Endothelial cell of umbilical vein (primary cell): ENCODE measurements at regions not wholly inside any gene's neighbourhood (a gene's known extent, or its start where the extent isn't known, plus 50 kb on each side); places are given as distances from the start of the nearest gene placed in this dataset.

Source experiments
- BruUV-seq: library from RNA; stranded (reverse); fragments of 400-500 nt; replicated peaks from 2 replicates; lab custom pipeline; 2021; lab: Mats Ljungman, UMichigan
- CTCF ChIA-PET: fragments of 300-600, 350-600 bp; sonication (Branson Sonifier 250); formaldehyde crosslinking; loops from one replicate; lab custom pipeline; 2021; ENCODE audit warnings: antibody characterized with exemption, inconsistent platforms; lab: Charles Lee
- POLR2A ChIA-PET: fragments of 300-600, 350-600 bp; sonication (Branson Sonifier 250); formaldehyde crosslinking; loops from one replicate; lab custom pipeline; 2021; ENCODE audit warnings: antibody characterized with exemption, inconsistent platforms; lab: Charles Lee
- DNase-seq: peaks from one replicate; pipeline ENCODE4 v3.0.0-alpha.2; 2011; ENCODE audit warnings: low read depth, low spot score
- FAIRE-seq: peaks from 2 replicates; lab custom pipeline; 2011; peaks lifted over from hg19 to GRCh38; lab: Jason Lieb, UNC
- H2AFZ ChIP-seq: 2 replicates; pipeline ENCODE4 v1.6.0; 2012; ENCODE audit warnings: low read depth, low read length, control low read depth, inconsistent platforms
- H3K27ac ChIP-seq: 2 replicates; pipeline ENCODE4 v1.5.1; 2011; ENCODE audit warnings: low read depth, mild to moderate bottlenecking, control low read depth, low read length, moderate library complexity; ENCODE audit not compliant: insufficient read depth
- H3K27me3 ChIP-seq, 2 experiments: 2 replicates each; pipeline versions ENCODE4 v1.6.0 to v1.6.1; 2011; ENCODE audit warnings: low read length in 2 of 2, mixed read lengths in 1 of 2; ENCODE audit not compliant: control insufficient read depth in 2 of 2, insufficient read depth in 2 of 2
- H3K36me3 ChIP-seq, 2 experiments: 2 replicates in 1 of 2; 3 replicates in 1 of 2; pipeline ENCODE4 v1.5.1; 2011; ENCODE audit warnings: low read length in 2 of 2, mild to moderate bottlenecking in 1 of 2, moderate library complexity in 1 of 2; ENCODE audit not compliant: control insufficient read depth in 2 of 2, insufficient read depth in 2 of 2; ENCODE audit errors: extremely low read depth in 1 of 2
- H3K4me1 ChIP-seq: 3 replicates; pipeline ENCODE4 v1.5.1; 2011; ENCODE audit warnings: mild to moderate bottlenecking, low read length; ENCODE audit not compliant: control insufficient read depth, insufficient read depth; ENCODE audit errors: extremely low read depth
- H3K4me2 ChIP-seq: 2 replicates; pipeline ENCODE4 v1.6.1; 2011; ENCODE audit warnings: low read length, control low read depth, mixed read lengths; ENCODE audit not compliant: insufficient read depth
- H3K4me3 ChIP-seq, 3 experiments: fragments of 200-600 bp in 1 of 3; sonication (generic), shearing (Covaris generic) in 1 of 3; replicated peaks in 1 of 3; 2 replicates each; pipeline ENCODE4 v1.5.1; 2011 to 2016; ENCODE audit warnings: control low read depth in 3 of 3, low read length in 3 of 3, mild to moderate bottlenecking in 2 of 3, inconsistent platforms in 1 of 3, low read depth in 1 of 3, moderate library complexity in 1 of 3; ENCODE audit not compliant: insufficient read depth in 1 of 3
- H3K79me2 ChIP-seq: 2 replicates; pipeline ENCODE4 v1.6.0; 2012; ENCODE audit warnings: low read length, inconsistent platforms; ENCODE audit not compliant: control insufficient read depth, insufficient read depth
- H3K9ac ChIP-seq: replicated peaks from 2 replicates; pipeline ENCODE3; 2011; ENCODE audit warnings: low read length, control low read depth; ENCODE audit not compliant: insufficient read depth; ENCODE audit errors: extremely low read depth
- H3K9me1 ChIP-seq: replicated peaks from 3 replicates; pipeline ENCODE4 v1.6.0; 2011; ENCODE audit warnings: mild to moderate bottlenecking, low read length; ENCODE audit not compliant: control insufficient read depth, insufficient read depth; ENCODE audit errors: extremely low read depth
- H3K9me3 ChIP-seq: replicated peaks from 2 replicates; pipeline ENCODE4 v1.5.1; 2012; ENCODE audit warnings: low read length, inconsistent platforms; ENCODE audit not compliant: control insufficient read depth, insufficient read depth
- H4K20me1 ChIP-seq: replicated peaks from 2 replicates; pipeline ENCODE3; 2011; ENCODE audit warnings: mild to moderate bottlenecking, low read length; ENCODE audit not compliant: control insufficient read depth, insufficient read depth; ENCODE audit errors: extremely low read depth
- CTCF ChIP-seq, 2 donors: IDR thresholded peaks; 1 replicate in 1 of 2; 2 replicates in 1 of 2; pipeline ENCODE4 v1.5.1; 2011; ENCODE audit warnings: low read length in 2 of 2, mild to moderate bottlenecking in 2 of 2, moderate library complexity in 2 of 2, control low read depth in 1 of 2, inconsistent platforms in 1 of 2, low read depth in 1 of 2; ENCODE audit not compliant: insufficient read depth in 1 of 2; ENCODE audit errors: extremely low read depth in 1 of 2
- EZH2 ChIP-seq: IDR thresholded peaks from 2 replicates; pipeline ENCODE4 v1.6.1; 2012; ENCODE audit warnings: borderline replicate concordance, low read depth, mild to moderate bottlenecking, moderate library complexity, low read length, inconsistent platforms; ENCODE audit not compliant: severe bottlenecking
- GATA2 ChIP-seq: IDR thresholded peaks from 2 replicates; pipeline ENCODE4 v1.7.0; 2011; ENCODE audit warnings: low read depth, mild to moderate bottlenecking, moderate library complexity, mixed read lengths, low read length; ENCODE audit not compliant: insufficient read length, insufficient read depth
- JUN ChIP-seq: IDR thresholded peaks from 2 replicates; pipeline ENCODE4 v1.6.1; 2011; ENCODE audit warnings: borderline replicate concordance, low read depth; ENCODE audit not compliant: insufficient read length, insufficient read depth
- MAX ChIP-seq: IDR thresholded peaks from 2 replicates; pipeline ENCODE4 v1.6.1; 2011; ENCODE audit not compliant: insufficient read depth, insufficient read length
- POLR2AphosphoS5 ChIP-seq: IDR thresholded peaks from 2 replicates; pipeline ENCODE4 v1.6.1; 2012; ENCODE audit warnings: low read depth, mild to moderate bottlenecking, control low read depth, low read length, moderate library complexity; ENCODE audit not compliant: insufficient read depth
- dilution Hi-C: fragments of 300-500 bp; cut with MboI; formaldehyde crosslinking; loops from one replicate; pipeline ENCODE4 v1.15.0; 2019; ENCODE audit warnings: low sequenced_read_pairs; ENCODE audit not compliant: extremely low pct_ligation_motif_present
- intact Hi-C: fragments of 100-400 bp; cut with micrococcal nuclease; formaldehyde crosslinking; loops from one replicate; pipeline ENCODE4 v1.10.0; 2022

GRCh38 chr2:82355622-82356021 is 2051.1 kb upstream of the LRRTM1 start:
- Histone ChIP-seq H4K20me1 (no peaks in the 10 kb centered on the region), H3K4me2 (no peak overlapping the region), H3K9ac (no peak overlapping the region), H3K27ac (no peak overlapping the region), H3K27me3 (no peaks in the 10 kb centered on the region), H2AFZ (no peak overlapping the region), H3K9me3 (no peaks in the 10 kb centered on the region), H3K36me3 (no peaks in the 10 kb centered on the region), H3K4me1 (no peaks in the 10 kb centered on the region), H3K79me2 (no peaks in the 10 kb centered on the region), H3K9me1 (no peaks in the 10 kb centered on the region), H3K4me3 (no peak overlapping the region)
- DNase-seq (no peak), FAIRE-seq (no peak)
- BruUV-seq = no TSS peak
- POLR2A ChIA-PET = no interaction called here
- TF ChIP-seq EZH2 (no peak), CTCF (IDR thresholded peaks at IDR 0.05; ENCODE audit: extremely low read depth in 1 of 2, insufficient read depth in 1 of 2, low read depth in 1 of 2, low read length in 2 of 2) (no peak), POLR2AphosphoS5 (no peak), JUN (no peak), GATA2 (no peak), MAX (no peak)
- dilution Hi-C loops = no loop called here
- intact Hi-C loops = no loop called here
- CTCF ChIA-PET = no interaction called here
